GM12865 (cell line): ENCODE measurements at regions not wholly inside any gene's neighbourhood (a gene's known extent, or its start where the extent isn't known, plus 50 kb on each side); places are given as distances from the start of the nearest gene placed in this dataset.
"Not testable (repeated sequence)": the region's sequence is repeated elsewhere in the genome, so short reads cannot be mapped to it uniquely, and the experiment has no call there.

Experiments used
- DNase-seq: peaks from one replicate; pipeline ENCODE4 v3.0.0; 2010; ENCODE audit warnings: low read depth
- H3K4me3 ChIP-seq: 2 replicates; pipeline ENCODE4 v1.5.1; 2011; ENCODE audit warnings: mild to moderate bottlenecking, low read depth, low read length, control low read depth
- TF ChIP-seq, protein P1 (sequence below): IDR thresholded peaks from 2 replicates; pipeline ENCODE4 v1.5.1; 2011; ENCODE audit warnings: low read length, control low read depth, low read depth, inconsistent platforms; ENCODE audit not compliant: insufficient read depth; ENCODE audit errors: missing control alignments

DNA sequence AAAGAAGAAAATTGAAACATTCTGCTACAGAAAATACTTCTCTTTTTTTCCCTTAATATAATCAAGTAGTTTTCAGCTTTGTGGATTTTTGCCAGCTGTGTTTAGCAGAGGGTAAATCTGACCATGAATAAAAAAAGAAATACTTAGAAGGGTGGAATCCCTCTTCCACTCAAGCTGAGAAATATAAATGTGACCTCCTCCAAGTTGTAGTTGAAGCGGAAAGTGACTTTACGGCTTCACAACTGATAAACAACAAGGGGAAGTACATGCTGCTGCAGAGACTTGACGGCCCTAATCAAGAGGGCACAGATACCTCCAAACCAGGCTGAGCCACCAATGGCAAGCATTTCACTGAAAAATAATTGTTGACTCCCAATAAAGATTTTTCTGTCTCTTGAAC is 785.0 kb downstream of the SLITRK5 start:
- H3K4me3 ChIP-seq: no peak overlapping the region
- TF ChIP-seq, protein P1, sequence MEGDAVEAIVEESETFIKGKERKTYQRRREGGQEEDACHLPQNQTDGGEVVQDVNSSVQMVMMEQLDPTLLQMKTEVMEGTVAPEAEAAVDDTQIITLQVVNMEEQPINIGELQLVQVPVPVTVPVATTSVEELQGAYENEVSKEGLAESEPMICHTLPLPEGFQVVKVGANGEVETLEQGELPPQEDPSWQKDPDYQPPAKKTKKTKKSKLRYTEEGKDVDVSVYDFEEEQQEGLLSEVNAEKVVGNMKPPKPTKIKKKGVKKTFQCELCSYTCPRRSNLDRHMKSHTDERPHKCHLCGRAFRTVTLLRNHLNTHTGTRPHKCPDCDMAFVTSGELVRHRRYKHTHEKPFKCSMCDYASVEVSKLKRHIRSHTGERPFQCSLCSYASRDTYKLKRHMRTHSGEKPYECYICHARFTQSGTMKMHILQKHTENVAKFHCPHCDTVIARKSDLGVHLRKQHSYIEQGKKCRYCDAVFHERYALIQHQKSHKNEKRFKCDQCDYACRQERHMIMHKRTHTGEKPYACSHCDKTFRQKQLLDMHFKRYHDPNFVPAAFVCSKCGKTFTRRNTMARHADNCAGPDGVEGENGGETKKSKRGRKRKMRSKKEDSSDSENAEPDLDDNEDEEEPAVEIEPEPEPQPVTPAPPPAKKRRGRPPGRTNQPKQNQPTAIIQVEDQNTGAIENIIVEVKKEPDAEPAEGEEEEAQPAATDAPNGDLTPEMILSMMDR: no peak
- no peak for DNase-seq

DNA sequence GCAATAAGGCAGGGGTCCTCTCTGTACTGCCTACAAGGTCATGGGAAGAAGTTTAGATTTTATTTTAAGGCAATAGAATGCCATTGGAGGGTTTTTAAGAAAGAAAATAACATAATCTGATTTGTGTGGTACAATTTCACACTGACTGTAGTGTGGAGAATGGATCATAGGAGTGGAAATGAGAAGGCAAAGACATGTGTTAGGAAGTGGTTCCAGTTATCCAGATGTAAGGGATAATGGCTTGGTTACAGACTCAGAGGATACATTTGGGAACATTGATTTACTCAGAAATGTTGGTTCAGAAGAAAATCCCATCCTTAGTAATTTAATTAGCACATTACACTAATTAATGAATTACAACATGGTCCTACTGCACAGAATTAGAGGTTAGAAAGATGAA is 788.2 kb downstream of the SLITRK5 start:
- TF ChIP-seq, protein P1: no peak
- no peak for DNase-seq
- no peak overlapping the region for H3K4me3 ChIP-seq

DNA sequence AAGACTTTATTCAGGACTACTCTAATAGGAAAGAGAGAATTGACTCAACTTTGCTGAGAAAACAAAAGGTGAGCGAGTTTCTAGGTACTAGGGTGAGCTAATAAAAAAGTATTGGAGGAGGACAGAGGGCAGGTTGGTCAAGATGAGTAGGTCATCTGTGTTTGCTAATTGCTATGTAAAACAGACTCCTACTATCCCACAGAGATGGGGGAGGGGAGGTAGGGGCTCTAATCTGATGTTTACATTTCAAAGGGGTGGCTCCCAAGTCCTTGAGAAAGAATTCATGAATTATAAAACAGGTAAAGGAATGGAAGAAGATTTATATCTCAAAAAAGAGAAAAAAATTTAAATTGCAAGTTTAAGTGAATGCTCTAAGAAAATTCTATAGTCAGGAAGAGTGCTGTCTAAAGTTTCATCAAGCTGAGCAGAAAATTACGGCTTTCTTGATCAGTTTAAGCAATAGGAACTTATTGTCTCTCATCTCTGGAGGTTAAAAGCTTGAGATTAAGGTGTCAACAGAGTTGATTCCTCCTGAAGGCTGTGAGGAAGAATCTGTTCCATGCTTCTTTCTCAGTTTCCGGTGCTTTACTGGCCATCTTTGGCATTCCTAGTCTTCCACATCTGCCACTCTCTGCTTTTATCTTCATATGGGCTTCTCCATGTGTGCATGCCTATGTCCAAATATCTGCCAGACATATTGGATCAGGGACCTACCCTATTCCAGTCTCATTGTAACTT is 790.3 kb downstream of the SLITRK5 start:
- TF ChIP-seq, protein P1: no peak
- H3K4me3 ChIP-seq: no peak overlapping the region
- DNase-seq: no peak

DNA sequence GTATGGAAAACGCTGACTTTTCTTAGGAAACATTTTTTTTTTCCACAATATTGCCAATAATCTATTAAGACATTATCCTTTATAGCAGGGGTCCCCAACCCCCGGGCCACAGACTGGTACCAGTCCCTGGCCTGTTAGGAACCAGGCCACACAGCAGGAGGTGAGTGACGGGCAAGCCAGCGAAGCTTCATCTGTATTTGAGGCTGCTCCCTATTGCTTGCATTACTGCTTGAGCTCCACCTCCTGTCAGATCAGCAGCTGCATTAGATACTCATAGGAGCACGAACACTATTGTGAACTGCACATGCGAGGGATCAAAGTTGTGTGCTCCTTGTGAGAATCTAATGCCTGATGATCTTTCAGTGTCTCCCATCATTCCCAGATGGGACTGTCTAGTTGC is 793.7 kb downstream of the SLITRK5 start:
- TF ChIP-seq, protein P1: no peak
- DNase-seq: no peak
- H3K4me3 ChIP-seq: no peak overlapping the region

DNA sequence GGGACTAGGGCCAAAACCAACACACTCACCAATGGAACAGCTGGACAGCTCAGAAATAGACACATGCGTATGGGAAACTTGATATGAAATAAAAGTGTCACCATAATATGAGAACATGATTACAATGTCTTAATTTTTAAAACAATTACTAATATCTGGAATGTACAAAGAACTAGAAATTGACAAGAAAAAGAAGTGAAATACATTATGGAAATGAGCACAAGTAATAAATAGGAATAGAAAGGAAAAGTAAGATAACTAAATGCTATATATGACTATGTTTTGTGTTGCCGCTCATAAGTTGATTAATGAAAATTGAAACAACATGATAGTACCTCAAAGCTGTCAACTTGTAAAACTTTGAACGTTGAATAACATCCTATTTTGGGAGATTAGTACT is 801.1 kb downstream of the SLITRK5 start:
- TF ChIP-seq, protein P1: no peak

DNA sequence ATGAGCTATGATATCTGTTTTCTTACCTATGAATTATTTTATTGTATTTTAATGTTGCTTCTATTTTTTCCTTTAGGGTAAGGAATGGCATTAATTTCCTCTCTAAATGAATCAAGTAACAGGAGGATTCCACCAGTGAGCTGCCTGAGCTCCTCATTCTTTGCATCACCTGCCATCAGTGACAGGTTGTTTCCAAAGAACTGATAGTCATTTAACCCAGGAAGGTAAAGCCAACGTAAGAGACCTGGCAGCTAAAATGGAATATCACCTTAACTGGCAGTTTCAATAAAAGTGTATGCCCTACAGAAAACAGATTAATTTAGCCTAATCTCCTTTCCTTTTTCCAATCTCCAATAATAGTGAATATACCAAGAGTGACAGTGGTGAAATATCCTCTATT is 812.0 kb downstream of the SLITRK5 start:
- TF ChIP-seq, protein P1: no peak
- DNase-seq: no peak
- H3K4me3 ChIP-seq: no peak overlapping the region

More for the DNA sequence above, 801.1 kb downstream of the SLITRK5 start:
- no peak for DNase-seq
- no peak overlapping the region for H3K4me3 ChIP-seq

DNA sequence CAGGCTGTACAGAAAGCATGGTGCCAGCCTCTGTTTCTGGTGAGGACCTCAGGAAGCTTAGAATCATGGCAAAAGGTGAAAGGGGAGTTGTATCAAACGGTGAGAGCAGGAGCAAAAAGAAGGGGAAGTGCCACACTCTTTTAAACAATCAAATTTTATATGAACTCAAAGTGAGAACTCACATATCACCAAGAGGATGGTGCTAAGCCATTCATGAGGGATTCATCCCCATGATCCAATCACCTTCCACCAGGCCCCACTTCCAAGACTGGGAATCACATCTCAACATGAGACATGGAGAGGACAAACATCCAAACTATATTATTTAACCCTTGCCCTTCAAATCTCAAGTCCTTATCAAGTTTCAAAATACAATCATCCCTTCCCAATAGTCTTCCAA is 836.7 kb downstream of the SLITRK5 start:
- no peak for DNase-seq
- no peak overlapping the region for H3K4me3 ChIP-seq
- TF ChIP-seq, protein P1: no peak

DNA sequence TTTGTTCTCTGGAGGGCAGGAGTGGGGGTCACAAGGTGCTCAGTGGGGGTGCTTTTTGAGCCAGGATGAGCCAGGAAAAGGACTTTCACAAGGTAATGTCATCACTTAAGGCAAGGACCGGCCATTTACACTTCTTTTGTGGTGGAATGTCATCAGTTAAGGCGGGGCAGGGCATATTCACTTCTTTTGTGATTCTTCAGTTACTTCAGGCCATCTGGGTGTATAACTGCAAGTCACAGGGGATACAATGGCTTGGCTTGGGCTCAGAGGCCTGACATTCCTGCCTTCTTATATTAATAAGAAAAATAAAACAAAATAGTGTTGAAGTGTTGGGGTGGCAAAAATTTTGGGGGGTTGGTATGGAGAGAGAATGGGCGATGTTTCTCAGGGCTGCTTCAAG is 841.8 kb downstream of the SLITRK5 start:
- H3K4me3 ChIP-seq: not testable (repeated sequence)

More for the DNA sequence above, 841.8 kb downstream of the SLITRK5 start:
- not testable (repeated sequence) for DNase-seq
